GM06990 (cell line): ENCODE measurements at regions not wholly inside any gene's neighbourhood (a gene's known extent, or its start where the extent isn't known, plus 50 kb on each side); places are given as distances from the start of the nearest gene placed in this dataset.

ENCODE experiments used
- DNase-seq: peaks from one replicate; pipeline ENCODE4 v3.0.0-alpha.2; 2011; ENCODE audit not compliant: insufficient read length; ENCODE audit errors: extremely low read depth
- H3K27me3 ChIP-seq: replicated peaks from 2 replicates; pipeline ENCODE4 v1.6.0; 2011; ENCODE audit warnings: low read length; ENCODE audit not compliant: control insufficient read depth, insufficient read depth
- H3K36me3 ChIP-seq: 2 replicates; pipeline ENCODE4 v1.5.1; 2011; ENCODE audit warnings: low read length; ENCODE audit not compliant: control insufficient read depth, insufficient read depth
- H3K4me3 ChIP-seq: replicated peaks from 2 replicates; pipeline ENCODE4 v1.5.1; 2011; ENCODE audit warnings: low read depth, mild to moderate bottlenecking, control low read depth, low read length
- CTCF ChIP-seq: IDR thresholded peaks from 2 replicates; pipeline ENCODE4 v1.5.1; 2011; ENCODE audit warnings: low read length, control low read depth, mild to moderate bottlenecking, inconsistent platforms; ENCODE audit not compliant: insufficient read depth, poor library complexity, severe bottlenecking

GRCh38 chr4:189497516-189497915 lies 443.2 kb upstream of the FRG1 start:
- Histone ChIP-seq H3K27me3 (no peaks in the 10 kb centered on the region), H3K36me3 (no peaks in the 10 kb centered on the region), H3K4me3 (no peak overlapping the region)
- DNase-seq, result no peak
- TF ChIP-seq CTCF, result no peak

- Histone ChIP-seq H3K27me3 (no peaks in the 10 kb centered on the region), H3K36me3 (no peaks in the 10 kb centered on the region), H3K4me3 (no peak overlapping the region)
- DNase-seq, result no peak
- no peak for TF ChIP-seq CTCF
Observed at GRCh38 chr4:189497996-189498395, 442.7 kb upstream of the FRG1 start.

- no peaks in the 10 kb centered on the region for H3K27me3 ChIP-seq
- H3K4me3 ChIP-seq, result no peak overlapping the region
- TF ChIP-seq CTCF, result no peak
- DNase-seq, result no peak
- H3K36me3 ChIP-seq, result no peaks in the 10 kb centered on the region
Observed at GRCh38 chr4:189498457-189498856, 442.2 kb upstream of the FRG1 start.

- Histone ChIP-seq H3K27me3 (no peaks in the 10 kb centered on the region), H3K4me3 (no peak overlapping the region), H3K36me3 (no peaks in the 10 kb centered on the region)
- no peak for TF ChIP-seq CTCF
- no peak for DNase-seq
Observed at GRCh38 chr4:189499696-189500095, 441.0 kb upstream of the FRG1 start.

GRCh38 chr4:189500970-189501369 lies 439.7 kb upstream of the FRG1 start:
- no peak for TF ChIP-seq CTCF
- DNase-seq, result no peak
- Histone ChIP-seq H3K36me3 (no peaks in the 10 kb centered on the region), H3K4me3 (no peak overlapping the region), H3K27me3 (no peaks in the 10 kb centered on the region)

- TF ChIP-seq CTCF, result no peak
- no peak for DNase-seq
- Histone ChIP-seq H3K4me3 (no peak overlapping the region), H3K36me3 (no peaks in the 10 kb centered on the region), H3K27me3 (no peaks in the 10 kb centered on the region)
Observed at GRCh38 chr4:189502841-189503435, 437.7 kb upstream of the FRG1 start.
